ENCODE measurements at regions not wholly inside any gene's neighbourhood (a gene's known extent, or its start where the extent isn't known, plus 50 kb on each side); places are given as distances from the start of the nearest gene placed in this dataset.

DNA sequence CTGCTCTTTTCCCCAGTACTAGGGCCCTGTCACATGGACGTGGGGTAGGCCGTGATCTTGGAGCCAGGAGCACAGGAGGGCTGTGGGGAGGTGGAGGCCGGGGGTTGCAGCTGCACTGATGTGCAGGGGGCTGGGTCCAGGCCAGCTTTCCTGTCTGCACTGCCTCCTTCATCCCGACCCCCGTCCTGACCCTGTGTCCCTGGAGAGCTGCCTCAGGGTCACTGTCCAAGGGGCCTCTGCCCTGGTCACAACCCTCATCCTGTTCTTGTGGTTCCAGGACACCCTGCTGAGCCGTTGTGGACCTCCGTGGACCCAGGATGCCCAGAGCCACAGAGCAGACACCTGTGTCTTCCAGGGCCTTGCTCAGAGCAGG, 91.7 kb upstream of the ADRA2C start:
- TF ChIP-seq, protein P1, sequence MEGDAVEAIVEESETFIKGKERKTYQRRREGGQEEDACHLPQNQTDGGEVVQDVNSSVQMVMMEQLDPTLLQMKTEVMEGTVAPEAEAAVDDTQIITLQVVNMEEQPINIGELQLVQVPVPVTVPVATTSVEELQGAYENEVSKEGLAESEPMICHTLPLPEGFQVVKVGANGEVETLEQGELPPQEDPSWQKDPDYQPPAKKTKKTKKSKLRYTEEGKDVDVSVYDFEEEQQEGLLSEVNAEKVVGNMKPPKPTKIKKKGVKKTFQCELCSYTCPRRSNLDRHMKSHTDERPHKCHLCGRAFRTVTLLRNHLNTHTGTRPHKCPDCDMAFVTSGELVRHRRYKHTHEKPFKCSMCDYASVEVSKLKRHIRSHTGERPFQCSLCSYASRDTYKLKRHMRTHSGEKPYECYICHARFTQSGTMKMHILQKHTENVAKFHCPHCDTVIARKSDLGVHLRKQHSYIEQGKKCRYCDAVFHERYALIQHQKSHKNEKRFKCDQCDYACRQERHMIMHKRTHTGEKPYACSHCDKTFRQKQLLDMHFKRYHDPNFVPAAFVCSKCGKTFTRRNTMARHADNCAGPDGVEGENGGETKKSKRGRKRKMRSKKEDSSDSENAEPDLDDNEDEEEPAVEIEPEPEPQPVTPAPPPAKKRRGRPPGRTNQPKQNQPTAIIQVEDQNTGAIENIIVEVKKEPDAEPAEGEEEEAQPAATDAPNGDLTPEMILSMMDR (conservative IDR thresholded peaks at IDR 0.05), result no peak
- no peak for TF ChIP-seq ZFX (IDR thresholded peaks at IDR 0.05)

All from C4-2B (cell line).